Transverse colon (tissue), 4 donors: ENCODE measurements at regions not wholly inside any gene's neighbourhood (a gene's known extent, or its start where the extent isn't known, plus 50 kb on each side); places are given as distances from the start of the nearest gene placed in this dataset.
A peak's percentile ranks its signal among the peaks of the same experiment; 100 is the strongest.

ENCODE experiments used
- DNase-seq: peaks from one replicate; pipeline ENCODE4 v3.0.0-alpha.2; 2019
- H3K27ac ChIP-seq, 4 donors: fragments of 200-600 bp; sonication (generic); 2 replicates each; pipeline ENCODE4 v1.5.1; 2016 to 2018; ENCODE audit warnings: inconsistent platforms in 4 of 4
- H3K27me3 ChIP-seq: fragments of 200-600 bp; sonication (generic); 2 replicates; pipeline ENCODE4 v1.5.1; 2017; ENCODE audit warnings: inconsistent platforms
- H3K36me3 ChIP-seq, 4 donors: fragments of 200-600 bp; sonication (generic); 2 replicates each; pipeline ENCODE4 v1.5.1; 2017 to 2019; ENCODE audit warnings: inconsistent platforms in 4 of 4
- H3K4me1 ChIP-seq, 4 donors: fragments of 200-600 bp; sonication (generic); 2 replicates each; pipeline ENCODE4 v1.5.1; 2017 to 2020; ENCODE audit warnings: inconsistent platforms in 4 of 4
- H3K4me3 ChIP-seq, 4 donors: fragments of 200-600 bp; sonication (generic); 1 replicate in 1 of 4; 2 replicates in 3 of 4; pipeline versions ENCODE4 v1.5.1 to v1.6.1; 2017 to 2019; ENCODE audit warnings: inconsistent platforms in 4 of 4
- H3K9me3 ChIP-seq, 2 donors: fragments of 200-600 bp; sonication (generic); 2 replicates each; pipeline ENCODE4 v1.5.1; 2017 to 2019; ENCODE audit warnings: inconsistent platforms in 2 of 2
- CTCF ChIP-seq, 5 experiments: fragments of 200-600 bp in 3 of 5; fragments of 450-650 bp in 2 of 5; sonication (generic) in 3 of 5; IDR thresholded peaks; 1 replicate in 2 of 5; 2 replicates in 3 of 5; pipeline ENCODE4 v1.5.1; 2016 to 2017; ENCODE audit warnings: antibody characterized with exemption in 5 of 5, inconsistent platforms in 3 of 5, mild to moderate bottlenecking in 2 of 5, moderate library complexity in 1 of 5
- EP300 ChIP-seq: sonication (generic); formaldehyde crosslinking; IDR thresholded peaks from one replicate; pipeline ENCODE4 v1.6.1; 2017; ENCODE audit warnings: antibody characterized with exemption, low read depth
- POLR2A ChIP-seq: fragments of 450-650 bp; IDR thresholded peaks from one replicate; pipeline ENCODE4 v1.6.1; 2016; ENCODE audit warnings: antibody characterized with exemption, mild to moderate bottlenecking, moderate library complexity
- POLR2AphosphoS5 ChIP-seq, 3 donors: sonication (generic); formaldehyde crosslinking; IDR thresholded peaks; one replicate each; pipeline ENCODE4 v1.6.1; 2016; ENCODE audit warnings: antibody characterized with exemption in 3 of 3
- WGBS, 2 donors: methylation state at CpG; one replicate each; pipeline ENCODE4 v1.1.5; 2018; ENCODE audit warnings: low coverage in 1 of 2; 5-methylcytosine and 5-hydroxymethylcytosine counted together
- in situ Hi-C, 4 donors: fragments of 200-750 bp; cut with MboI; loops; one replicate each; pipeline versions ENCODE4 v1.15.0 to v1.15.1; 2017; ENCODE audit warnings: low sequenced_read_pairs in 3 of 4, low pct_ligation_motif_present in 1 of 4, low pct_unique_long_range_greater_than_20kb in 1 of 4
- intact Hi-C: fragments of 100-400 bp; cut with DNase I; formaldehyde crosslinking; loops from one replicate; pipeline ENCODE4 v1.15.1; 2023; ENCODE audit warnings: low total_unique reads

- intact Hi-C loops, result no loop called here
- Histone ChIP-seq H3K36me3 (no peaks in the 10 kb centered on the region), H3K4me1 (peaks cover 0 to 14% (median 9%) of the 10 kb centered on the region in 4 donors), H3K27me3 (no peaks in the 10 kb centered on the region), H3K4me3 (no peak overlapping the region), H3K27ac (no peak overlapping the region), H3K9me3 (no peaks in the 10 kb centered on the region)
- WGBS, 2 donors, result 78 to 79% methylated on average over 2 of the region's 2 CpGs
- DNase-seq, result no peak
- in situ Hi-C loops, result no loop called here
- TF ChIP-seq POLR2A (no peak), POLR2AphosphoS5 (IDR thresholded peaks at IDR 0.05) (no peak), CTCF (IDR thresholded peaks at IDR 0.05) (no peak), EP300 (no peak)
Measured at GRCh38 chr2:172219201-172219600, 116.5 kb upstream of the DLX2 start.

GRCh38 chr2:172220121-172220520 is 117.4 kb upstream of the DLX2 start:
- H3K4me3 ChIP-seq, result no peak overlapping the region
- TF ChIP-seq CTCF (IDR thresholded peaks at IDR 0.05) (no peak), POLR2A (no peak), POLR2AphosphoS5 (IDR thresholded peaks at IDR 0.05) (no peak), EP300 (no peak)
- no peak for DNase-seq
- no peaks in the 10 kb centered on the region for H3K9me3 ChIP-seq
- H3K4me1 ChIP-seq, result peaks cover 0 to 23% (median 13%) of the 10 kb centered on the region in 4 donors
- intact Hi-C loops, result loop anchor here (2.0 kb wide), 1 partner anchor 19 kb away; no protein-coding TSS in a partner anchor
- no peaks in the 10 kb centered on the region for H3K27me3 ChIP-seq
- no peak overlapping the region for H3K27ac ChIP-seq
- in situ Hi-C loops, result no loop called here
- no peaks in the 10 kb centered on the region for H3K36me3 ChIP-seq

GRCh38 chr2:172223601-172224054 is 120.9 kb upstream of the DLX2 start:
- intact Hi-C loops, result no loop called here
- Histone ChIP-seq H3K27ac (peak overlapping the region; percentile 57 to 73 (median 63)), H3K27me3 (no peaks in the 10 kb centered on the region), H3K36me3 (no peaks in the 10 kb centered on the region), H3K4me3 (no peak overlapping the region), H3K9me3 (no peaks in the 10 kb centered on the region), H3K4me1 (peaks cover 5 to 48% (median 24%) of the 10 kb centered on the region in 4 donors)
- peak; percentile 29 for DNase-seq
- TF ChIP-seq EP300, result peak; percentile 39
- TF ChIP-seq POLR2A, result no peak
- in situ Hi-C loops, result no loop called here
- 34% methylated on average over 5 of the region's 5 CpGs; no CpG with 5 or more reads in 1 of the 2 donors for WGBS, 2 donors

GRCh38 chr2:172225786-172226185 is 123.1 kb upstream of the DLX2 start:
- in situ Hi-C loops (no loop called here), intact Hi-C loops (no loop called here)

More at GRCh38 chr2:172225786-172226185, 123.1 kb upstream of the DLX2 start:
- Histone ChIP-seq H3K36me3 (no peaks in the 10 kb centered on the region), H3K4me3 (no peak overlapping the region), H3K9me3 (no peaks in the 10 kb centered on the region), H3K27ac (peak overlapping the region; percentile 64 to 74 (median 68)), H3K4me1 (peaks cover 5 to 57% (median 24%) of the 10 kb centered on the region in 4 donors), H3K27me3 (no peaks in the 10 kb centered on the region)
- 76 to 83% methylated on average over 1 to 3 of the region's 3 CpGs for WGBS, 2 donors
- no peak for TF ChIP-seq POLR2AphosphoS5 (IDR thresholded peaks at IDR 0.05)
- no peak for TF ChIP-seq CTCF (IDR thresholded peaks at IDR 0.05)
- no peak for TF ChIP-seq POLR2A
- no peak for TF ChIP-seq EP300
- no peak for DNase-seq
